GM23248 (cell line): ENCODE measurements at regions not wholly inside any gene's neighbourhood (a gene's known extent, or its start where the extent isn't known, plus 50 kb on each side); places are given as distances from the start of the nearest gene placed in this dataset.
A peak's percentile ranks its signal among the peaks of the same experiment; 100 is the strongest.

Experiments used
- DNase-seq: peaks from one replicate; pipeline ENCODE4 v3.0.0-alpha.2; 2015
- H2AFZ ChIP-seq: fragments of 200-600 bp; sonication (generic); 2 replicates; pipeline ENCODE4 v1.6.1; 2016; ENCODE audit warnings: antibody characterized with exemption
- H3F3A ChIP-seq: fragments of 200-600 bp; sonication (generic); 2 replicates; pipeline ENCODE4 v1.6.1; 2016; ENCODE audit warnings: mild to moderate bottlenecking, antibody characterized with exemption, mixed run types; ENCODE audit not compliant: insufficient read depth
- H3K27ac ChIP-seq: fragments of 200-600 bp; sonication (generic); 2 replicates; pipeline ENCODE4 v1.5.1; 2016; ENCODE audit warnings: mild to moderate bottlenecking
- H3K27me3 ChIP-seq: fragments of 200-600 bp; sonication (generic); replicated peaks from 2 replicates; pipeline ENCODE4 v1.6.1; 2016; ENCODE audit warnings: mild to moderate bottlenecking; ENCODE audit not compliant: insufficient read depth
- H3K36me3 ChIP-seq: fragments of 200-600 bp; sonication (generic); 2 replicates; pipeline ENCODE4 v1.6.1; 2016; ENCODE audit warnings: low read depth, mild to moderate bottlenecking
- H3K4me1 ChIP-seq: fragments of 200-600 bp; sonication (generic); 2 replicates; pipeline ENCODE4 v1.6.1; 2016; ENCODE audit warnings: mild to moderate bottlenecking; ENCODE audit not compliant: insufficient read depth
- H3K4me2 ChIP-seq: fragments of 200-600 bp; sonication (generic); one replicate; pipeline ENCODE4 v1.6.1; 2016; ENCODE audit warnings: mild to moderate bottlenecking; ENCODE audit not compliant: unreplicated experiment
- H3K4me3 ChIP-seq: fragments of 200-600 bp; sonication (generic); 2 replicates; pipeline ENCODE4 v1.5.1; 2016; ENCODE audit warnings: mild to moderate bottlenecking
- H3K79me2 ChIP-seq: fragments of 200-600 bp; sonication (generic); 2 replicates; pipeline ENCODE4 v1.6.1; 2016; ENCODE audit warnings: mild to moderate bottlenecking; ENCODE audit not compliant: insufficient read depth
- H3K9ac ChIP-seq: fragments of 200-600 bp; sonication (generic); 2 replicates; pipeline ENCODE4 v1.6.1; 2016; ENCODE audit warnings: mild to moderate bottlenecking
- H3K9me2 ChIP-seq: fragments of 200-600 bp; sonication (generic); 2 replicates; pipeline ENCODE4 v1.6.1; 2016; ENCODE audit warnings: mixed run types, mild to moderate bottlenecking, moderate library complexity; ENCODE audit not compliant: insufficient read depth
- H3K9me3 ChIP-seq: fragments of 200-600 bp; sonication (generic); one replicate; pipeline ENCODE4 v1.6.1; 2017; ENCODE audit warnings: low read depth
- H4K20me1 ChIP-seq: fragments of 200-600 bp; sonication (generic); 2 replicates; pipeline ENCODE4 v1.6.0; 2016; ENCODE audit not compliant: insufficient read depth
- EZH2 ChIP-seq: fragments of 200-600 bp; sonication (generic); IDR thresholded peaks from 2 replicates; pipeline ENCODE4 v1.6.1; 2018; ENCODE audit warnings: antibody characterized with exemption, mild to moderate bottlenecking; ENCODE audit not compliant: insufficient read depth, poor library complexity, severe bottlenecking
- EZH2phosphoT487 ChIP-seq: fragments of 200-600 bp; sonication (generic); IDR thresholded peaks from 2 replicates; pipeline ENCODE4 v1.6.1; 2018; ENCODE audit warnings: antibody characterized with exemption, moderate library complexity, mild to moderate bottlenecking, low read depth; ENCODE audit not compliant: insufficient read depth
- WGBS, 2 experiments: methylation state at CpG; one replicate each; pipeline ENCODE4 v1.1.6; 2015 to 2017; ENCODE audit warnings: low lambda C conversion rate in 2 of 2, low coverage in 1 of 2; ENCODE audit errors: missing lambda C conversion rate in 2 of 2; 5-methylcytosine and 5-hydroxymethylcytosine counted together
- in situ Hi-C: fragments of 300-500 bp; cut with MboI; formaldehyde crosslinking; loops from 2 replicates; pipeline ENCODE4 v1.15.0; 2020

DNA sequence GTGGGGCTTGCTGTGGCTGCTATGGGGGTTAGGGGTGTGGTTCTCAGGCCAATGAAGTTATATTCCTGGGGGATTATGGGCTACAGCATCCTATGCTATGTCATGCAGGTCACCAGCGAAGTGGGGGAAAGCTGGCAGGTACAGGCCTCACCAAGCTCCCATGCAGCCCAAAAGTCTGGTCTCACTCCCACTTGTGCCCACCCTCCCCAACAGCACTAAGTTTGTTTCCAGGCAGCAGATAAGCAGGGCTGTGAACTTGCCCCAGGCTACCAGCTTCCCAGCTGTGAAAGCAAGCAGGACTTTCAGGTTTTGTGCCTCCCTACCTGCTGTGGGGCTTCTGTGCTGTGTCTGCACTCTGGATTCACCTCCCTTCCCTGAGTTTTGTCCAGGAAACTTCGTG is 469.7 kb downstream of the CPS1 start:
- Histone ChIP-seq H3K9ac (no peak overlapping the region), H3K27ac (no peak overlapping the region), H3K4me2 (no peak overlapping the region), H3K4me3 (no peak overlapping the region), H3F3A (no peaks in the 10 kb centered on the region), H3K9me2 (no peaks in the 10 kb centered on the region), H4K20me1 (no peaks in the 10 kb centered on the region), H3K27me3 (no peaks in the 10 kb centered on the region), H3K36me3 (no peaks in the 10 kb centered on the region), H3K4me1 (no peaks in the 10 kb centered on the region), H3K79me2 (no peaks in the 10 kb centered on the region), H3K9me3 (no peaks in the 10 kb centered on the region), H2AFZ (no peak overlapping the region)
- no peak for DNase-seq
- 0 to 7% methylated on average over 2 of the region's 2 CpGs for WGBS, 2 experiments
- no peak for TF ChIP-seq EZH2phosphoT487
- TF ChIP-seq EZH2 = no peak
- in situ Hi-C loops = no loop called here

DNA sequence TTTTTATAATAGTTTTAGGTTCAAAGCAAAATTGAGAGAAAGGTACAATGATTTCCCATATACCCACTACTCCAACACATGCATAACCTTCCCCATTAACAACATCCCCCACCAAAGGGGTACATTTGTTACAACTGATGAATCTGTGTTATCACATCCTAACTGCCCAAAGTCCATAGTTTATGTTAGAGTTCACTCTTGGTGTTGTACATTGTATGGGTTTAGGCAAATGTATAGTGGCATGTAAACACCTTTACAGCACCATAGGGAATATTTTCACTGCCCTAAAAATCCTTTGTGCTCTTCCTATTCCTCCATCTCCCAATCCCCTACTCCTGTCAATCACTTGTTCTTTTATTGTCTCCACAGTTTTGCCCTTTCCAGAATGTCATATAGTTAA is 471.6 kb downstream of the CPS1 start:
- H3K27ac ChIP-seq = no peak overlapping the region
- no peaks in the 10 kb centered on the region for H4K20me1 ChIP-seq
- no peak overlapping the region for H2AFZ ChIP-seq
- no peaks in the 10 kb centered on the region for H3F3A ChIP-seq
- H3K9me2 ChIP-seq = no peaks in the 10 kb centered on the region
- DNase-seq = no peak
- no peaks in the 10 kb centered on the region for H3K4me1 ChIP-seq
- no peaks in the 10 kb centered on the region for H3K27me3 ChIP-seq
- in situ Hi-C loops = no loop called here
- no peaks in the 10 kb centered on the region for H3K36me3 ChIP-seq
- no peak for TF ChIP-seq EZH2phosphoT487
- TF ChIP-seq EZH2 = no peak
- H3K9me3 ChIP-seq = no peaks in the 10 kb centered on the region
- no peaks in the 10 kb centered on the region for H3K79me2 ChIP-seq
- no peak overlapping the region for H3K9ac ChIP-seq
- H3K4me3 ChIP-seq = no peak overlapping the region
- no peak overlapping the region for H3K4me2 ChIP-seq

DNA sequence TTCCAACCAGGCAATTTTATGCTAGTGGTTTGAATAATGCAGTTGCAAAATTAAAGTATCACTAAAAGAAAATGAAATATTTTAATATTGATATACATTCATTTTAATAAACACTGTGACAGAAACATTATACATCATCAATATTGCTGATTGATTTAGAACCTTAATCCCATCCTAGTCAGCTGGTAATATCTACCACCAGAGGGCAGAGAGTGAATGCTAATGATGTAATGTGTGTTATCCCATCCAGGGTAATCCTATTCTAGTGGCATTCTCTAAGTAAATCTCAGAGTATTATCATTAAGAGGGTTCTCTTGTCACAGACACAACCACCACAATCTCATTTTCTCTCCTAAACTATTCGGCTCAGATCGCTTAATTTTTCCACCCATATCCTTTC is 477.4 kb downstream of the CPS1 start:
- Histone ChIP-seq H3K9ac (no peak overlapping the region), H4K20me1 (no peaks in the 10 kb centered on the region), H3K4me2 (no peak overlapping the region), H3K4me1 (no peaks in the 10 kb centered on the region), H3K9me3 (no peaks in the 10 kb centered on the region), H3K36me3 (no peaks in the 10 kb centered on the region), H3K79me2 (no peaks in the 10 kb centered on the region), H3F3A (no peaks in the 10 kb centered on the region), H3K27ac (no peak overlapping the region), H2AFZ (no peak overlapping the region), H3K27me3 (no peaks in the 10 kb centered on the region), H3K4me3 (no peak overlapping the region), H3K9me2 (no peaks in the 10 kb centered on the region)
- 15 to 38% methylated on average over 2 of the region's 2 CpGs for WGBS, 2 experiments
- in situ Hi-C loops = no loop called here
- TF ChIP-seq EZH2 (no peak), EZH2phosphoT487 (no peak)
- DNase-seq = peak; percentile 15

DNA sequence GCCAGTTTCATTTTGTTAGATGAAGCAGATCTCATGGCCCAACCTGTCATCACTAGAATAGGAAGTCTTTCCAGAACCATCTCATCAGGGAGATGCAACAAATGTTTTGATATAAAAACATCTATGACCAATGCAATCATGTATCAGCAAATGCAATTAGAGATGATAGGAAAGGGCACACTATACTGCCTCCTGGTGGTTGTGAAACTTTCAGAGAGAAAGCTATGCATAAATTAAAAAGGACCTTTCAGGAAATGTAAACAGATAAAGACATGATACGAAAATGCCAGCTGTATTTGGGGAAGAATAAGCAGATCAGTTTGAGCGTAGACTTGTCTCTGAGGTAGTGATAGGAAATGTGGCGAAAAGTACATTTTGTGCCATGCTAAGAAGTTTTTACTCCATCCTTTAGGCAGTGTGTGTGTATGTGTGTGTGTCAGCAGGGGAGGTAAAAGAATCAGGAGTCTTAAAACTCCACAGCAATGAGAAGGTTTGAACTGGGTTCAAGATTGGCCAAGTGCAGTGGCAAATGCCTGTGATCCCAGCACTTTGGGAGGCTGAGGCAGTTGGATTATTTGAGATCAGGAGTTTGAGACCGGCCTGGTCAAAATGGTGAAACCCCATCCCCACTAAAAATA is 479.3 kb downstream of the CPS1 start:
- in situ Hi-C loops = no loop called here
- no peaks in the 10 kb centered on the region for H3F3A ChIP-seq
- H3K27ac ChIP-seq = no peak overlapping the region
- H3K9me2 ChIP-seq = no peaks in the 10 kb centered on the region
- no peak overlapping the region for H3K9ac ChIP-seq
- H3K4me1 ChIP-seq = no peaks in the 10 kb centered on the region
- no peaks in the 10 kb centered on the region for H3K27me3 ChIP-seq
- DNase-seq = peak; percentile 32
- no peak overlapping the region for H3K4me2 ChIP-seq
- no peak overlapping the region for H3K4me3 ChIP-seq
- no peak overlapping the region for H2AFZ ChIP-seq
- no peaks in the 10 kb centered on the region for H3K36me3 ChIP-seq
- H3K9me3 ChIP-seq = no peaks in the 10 kb centered on the region
- no peaks in the 10 kb centered on the region for H3K79me2 ChIP-seq
- no peaks in the 10 kb centered on the region for H4K20me1 ChIP-seq
- 15 to 16% methylated on average over 4 of the region's 4 CpGs for WGBS, 2 experiments
- TF ChIP-seq EZH2 (no peak), EZH2phosphoT487 (no peak)

DNA sequence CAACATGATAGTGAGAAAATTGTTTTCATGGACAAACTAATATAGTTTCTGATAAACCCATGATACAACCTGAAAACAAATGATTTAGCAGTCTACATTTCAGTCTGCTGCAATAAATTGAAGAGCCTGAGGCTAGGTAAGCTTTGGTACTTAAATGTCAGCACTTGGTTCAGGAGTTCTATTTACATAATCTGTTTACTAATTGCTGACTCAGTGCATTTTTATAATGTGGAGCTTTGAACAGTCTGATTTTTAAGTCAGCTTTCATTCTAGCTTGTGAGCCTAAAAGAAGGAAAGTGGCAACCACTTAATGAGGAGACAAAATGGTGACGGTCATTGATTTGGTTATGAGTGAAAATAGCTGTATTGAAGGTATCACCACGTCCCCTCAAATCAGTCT is 488.6 kb downstream of the CPS1 start:
- Histone ChIP-seq H3K4me3 (no peak overlapping the region), H3K27ac (no peak overlapping the region), H4K20me1 (no peaks in the 10 kb centered on the region), H3F3A (no peaks in the 10 kb centered on the region), H2AFZ (no peak overlapping the region), H3K9me3 (no peaks in the 10 kb centered on the region), H3K9ac (no peak overlapping the region), H3K9me2 (no peaks in the 10 kb centered on the region), H3K4me1 (no peaks in the 10 kb centered on the region), H3K27me3 (no peaks in the 10 kb centered on the region), H3K4me2 (no peak overlapping the region), H3K36me3 (no peaks in the 10 kb centered on the region), H3K79me2 (no peaks in the 10 kb centered on the region)
- in situ Hi-C loops = no loop called here
- TF ChIP-seq EZH2 (no peak), EZH2phosphoT487 (no peak)
- 10 to 14% methylated on average over 2 of the region's 2 CpGs for WGBS, 2 experiments
- no peak for DNase-seq
